ENCODE measurements at regions not wholly inside any gene's neighbourhood (a gene's known extent, or its start where the extent isn't known, plus 50 kb on each side); places are given as distances from the start of the nearest gene placed in this dataset.

DNA sequence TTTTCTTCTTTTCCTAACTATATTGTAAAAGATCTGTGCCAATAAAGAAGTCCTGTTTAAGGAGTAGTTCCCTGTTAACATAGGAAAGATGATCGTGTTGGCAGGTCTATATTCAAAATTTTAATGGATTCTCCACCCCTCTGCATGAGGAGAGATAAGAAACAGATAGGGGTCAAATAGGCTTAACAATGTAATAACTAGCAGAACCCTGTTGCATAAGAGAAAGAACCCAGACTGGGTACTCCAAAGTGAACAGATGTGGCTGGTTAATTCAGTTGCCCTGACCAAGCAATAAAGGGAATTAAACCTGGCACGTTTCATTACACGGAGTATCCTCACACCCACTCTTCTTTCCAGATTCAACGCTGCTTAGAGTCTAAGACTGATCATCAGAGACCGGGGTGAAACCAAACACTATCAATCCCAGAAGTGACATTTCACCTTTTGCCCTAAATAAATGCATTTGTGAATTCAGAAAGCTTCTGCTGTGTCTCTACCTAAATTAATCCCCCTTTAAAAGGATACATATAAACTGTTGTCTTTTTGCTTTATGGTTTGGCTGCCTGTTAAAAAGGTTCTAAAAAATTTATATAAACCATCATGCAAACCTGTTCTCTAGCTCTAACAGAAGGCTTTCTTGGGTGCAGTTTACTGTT is 1276.9 kb upstream of the WWC1 start:
- no peak overlapping the region for H3K9ac ChIP-seq
- H3K4me1 ChIP-seq: no peaks in the 10 kb centered on the region
- no peaks in the 10 kb centered on the region for H3K9me3 ChIP-seq
- no peaks in the 10 kb centered on the region for H3K36me3 ChIP-seq
- H3K4me3 ChIP-seq: no peak overlapping the region
- H4K20me1 ChIP-seq: no peaks in the 10 kb centered on the region
- no peaks in the 10 kb centered on the region for H3K27me3 ChIP-seq
- no peak overlapping the region for H3K4me2 ChIP-seq
- H3K27ac ChIP-seq: no peak overlapping the region
- TF ChIP-seq Cebpa-rat (IDR thresholded peaks at IDR 0.05): no peak

DNA sequence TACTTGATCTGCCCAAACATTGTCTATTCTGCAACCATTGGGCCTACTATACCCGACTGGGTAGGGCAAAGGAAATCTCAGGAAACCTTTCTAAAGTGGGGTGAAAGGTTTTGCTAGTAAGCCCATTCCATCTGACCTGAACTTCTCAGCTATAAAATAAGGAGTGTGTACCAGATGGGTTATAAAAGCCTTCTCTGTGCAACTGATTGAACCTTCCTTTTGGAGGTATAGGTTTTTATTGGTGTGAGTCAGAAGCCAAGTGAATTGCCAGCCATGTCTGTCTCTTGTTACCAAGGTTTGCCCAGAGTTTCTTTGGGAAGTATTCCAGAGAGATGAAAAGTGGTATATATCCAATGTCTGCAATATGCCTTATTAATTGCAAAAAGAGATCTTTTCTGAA is 1271.0 kb upstream of the WWC1 start:
- no peaks in the 10 kb centered on the region for H3K27me3 ChIP-seq
- no peak overlapping the region for H3K4me2 ChIP-seq
- H3K9me3 ChIP-seq: no peaks in the 10 kb centered on the region
- no peaks in the 10 kb centered on the region for H4K20me1 ChIP-seq
- no peak for TF ChIP-seq Cebpa-rat (IDR thresholded peaks at IDR 0.05)
- no peak overlapping the region for H3K27ac ChIP-seq
- H3K4me1 ChIP-seq: no peaks in the 10 kb centered on the region
- H3K36me3 ChIP-seq: no peaks in the 10 kb centered on the region
- no peak overlapping the region for H3K4me3 ChIP-seq
- no peak overlapping the region for H3K9ac ChIP-seq

DNA sequence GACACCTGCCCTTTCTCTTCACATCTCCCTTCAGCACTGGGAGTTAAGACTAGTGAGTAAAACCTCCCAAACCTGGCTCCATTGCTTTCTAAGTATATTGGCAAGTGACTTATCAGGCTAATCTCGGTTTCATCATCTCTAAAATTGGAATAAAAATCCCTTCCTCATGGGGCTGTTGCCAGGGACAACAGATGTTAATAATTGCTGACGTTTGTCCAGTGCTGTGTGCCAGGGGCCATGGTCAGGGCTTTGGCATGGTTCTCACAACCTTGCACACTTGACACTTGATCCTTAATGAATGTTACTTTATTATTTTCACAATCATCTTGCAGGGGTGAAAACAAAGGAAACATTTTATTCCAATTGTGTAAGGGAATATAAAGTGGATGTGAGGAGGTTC is 1262.0 kb upstream of the WWC1 start:
- H3K4me3 ChIP-seq: no peak overlapping the region
- no peak overlapping the region for H3K4me2 ChIP-seq
- H4K20me1 ChIP-seq: no peaks in the 10 kb centered on the region
- H3K9me3 ChIP-seq: no peaks in the 10 kb centered on the region
- no peak overlapping the region for H3K27ac ChIP-seq
- no peaks in the 10 kb centered on the region for H3K4me1 ChIP-seq
- no peaks in the 10 kb centered on the region for H3K27me3 ChIP-seq
- H3K36me3 ChIP-seq: no peaks in the 10 kb centered on the region
- H3K9ac ChIP-seq: no peak overlapping the region
- no peak for TF ChIP-seq Cebpa-rat (IDR thresholded peaks at IDR 0.05)

DNA sequence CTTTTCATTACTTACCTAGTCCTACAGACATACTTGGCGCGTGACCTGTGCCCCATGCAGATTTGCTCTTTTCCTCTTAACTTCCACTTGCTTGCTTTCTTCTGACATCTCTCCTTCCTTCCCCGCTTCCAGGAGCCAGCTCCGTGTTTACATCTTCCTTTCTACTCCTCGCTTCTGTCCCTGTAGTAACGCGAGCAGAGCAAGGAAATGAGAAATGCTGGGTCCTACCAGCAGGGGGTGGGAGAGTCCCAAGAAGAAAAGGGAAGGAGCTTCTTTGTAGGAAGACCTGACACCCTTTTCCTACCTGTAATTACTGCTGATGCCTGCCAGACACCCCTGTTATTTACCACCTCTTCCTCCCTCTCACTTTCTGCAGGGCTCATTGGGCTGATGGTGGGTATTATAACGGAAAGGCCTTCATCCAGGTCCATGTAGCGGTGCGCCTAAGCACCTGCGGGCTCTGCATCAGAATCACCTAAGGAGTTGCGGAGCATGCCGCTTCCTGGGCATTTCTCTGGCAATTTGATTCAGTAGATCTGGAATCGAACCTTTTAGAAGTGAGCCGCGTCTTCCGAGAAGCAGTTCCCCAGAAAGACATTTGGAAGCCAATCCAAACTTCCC is 1260.8 kb upstream of the WWC1 start:
- Histone ChIP-seq H3K4me3 (no peak overlapping the region), H3K27me3 (no peaks in the 10 kb centered on the region), H3K4me1 (no peaks in the 10 kb centered on the region), H3K4me2 (no peak overlapping the region), H3K9me3 (no peaks in the 10 kb centered on the region), H3K36me3 (no peaks in the 10 kb centered on the region), H3K9ac (no peak overlapping the region), H3K27ac (no peak overlapping the region), H4K20me1 (no peaks in the 10 kb centered on the region)
- TF ChIP-seq Cebpa-rat (IDR thresholded peaks at IDR 0.05): no peak

DNA sequence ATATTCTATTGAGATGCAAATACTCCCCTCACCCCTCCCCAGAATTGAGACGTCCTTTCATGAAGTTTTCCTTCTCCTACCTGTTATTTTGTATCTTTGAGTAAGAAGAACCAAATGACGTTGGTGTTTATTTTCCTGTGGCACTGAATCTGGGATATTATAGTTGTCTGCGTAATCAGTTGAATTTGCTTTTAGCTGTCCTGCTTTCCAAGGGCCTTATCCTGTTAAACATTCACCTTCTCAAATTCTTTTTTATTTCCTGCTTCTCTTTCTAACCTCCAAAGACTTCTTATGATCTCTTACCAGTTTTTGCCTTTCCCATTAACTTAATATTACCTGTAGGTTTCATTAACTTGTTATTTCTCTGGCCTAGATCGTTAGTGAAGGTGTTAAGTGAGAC is 1254.9 kb upstream of the WWC1 start:
- Histone ChIP-seq H3K4me1 (no peaks in the 10 kb centered on the region), H4K20me1 (no peaks in the 10 kb centered on the region), H3K36me3 (no peaks in the 10 kb centered on the region), H3K4me3 (no peak overlapping the region), H3K9ac (no peak overlapping the region), H3K27ac (no peak overlapping the region), H3K27me3 (no peaks in the 10 kb centered on the region), H3K4me2 (no peak overlapping the region), H3K9me3 (no peaks in the 10 kb centered on the region)
- TF ChIP-seq Cebpa-rat (IDR thresholded peaks at IDR 0.05): no peak

DNA sequence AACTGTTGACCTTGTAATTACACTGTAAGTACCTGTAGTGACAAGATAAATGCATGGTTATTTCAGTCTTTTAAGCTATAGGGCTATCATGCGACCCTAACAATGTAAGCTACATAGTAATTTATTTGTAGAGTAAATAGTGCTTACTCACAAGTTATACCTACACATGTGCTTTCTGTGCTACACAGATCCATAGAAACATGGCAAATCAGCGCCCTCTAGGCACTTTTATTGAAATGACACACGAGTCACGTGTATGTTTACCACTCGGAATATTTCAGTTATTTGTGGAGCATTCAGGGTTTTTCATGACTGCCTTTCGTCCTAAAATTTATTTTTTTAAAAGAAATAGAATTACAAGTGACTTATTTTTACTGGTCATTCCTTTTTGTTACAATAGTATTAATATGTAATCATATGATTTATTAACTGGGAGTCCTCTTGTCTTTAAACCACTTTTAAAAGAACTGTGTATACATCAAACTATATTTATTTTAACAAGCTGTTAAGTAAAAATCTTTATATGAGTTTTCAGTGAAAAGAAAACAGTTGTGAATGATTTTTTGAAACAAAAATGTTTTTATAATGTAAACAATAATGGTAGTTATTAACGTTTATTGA is 1242.3 kb upstream of the WWC1 start:
- Histone ChIP-seq H3K9ac (no peak overlapping the region), H3K4me2 (no peak overlapping the region), H4K20me1 (no peaks in the 10 kb centered on the region), H3K4me1 (no peaks in the 10 kb centered on the region), H3K27ac (no peak overlapping the region), H3K27me3 (no peaks in the 10 kb centered on the region), H3K4me3 (no peak overlapping the region), H3K36me3 (no peaks in the 10 kb centered on the region), H3K9me3 (no peaks in the 10 kb centered on the region)
- TF ChIP-seq Cebpa-rat (IDR thresholded peaks at IDR 0.05): no peak

DNA sequence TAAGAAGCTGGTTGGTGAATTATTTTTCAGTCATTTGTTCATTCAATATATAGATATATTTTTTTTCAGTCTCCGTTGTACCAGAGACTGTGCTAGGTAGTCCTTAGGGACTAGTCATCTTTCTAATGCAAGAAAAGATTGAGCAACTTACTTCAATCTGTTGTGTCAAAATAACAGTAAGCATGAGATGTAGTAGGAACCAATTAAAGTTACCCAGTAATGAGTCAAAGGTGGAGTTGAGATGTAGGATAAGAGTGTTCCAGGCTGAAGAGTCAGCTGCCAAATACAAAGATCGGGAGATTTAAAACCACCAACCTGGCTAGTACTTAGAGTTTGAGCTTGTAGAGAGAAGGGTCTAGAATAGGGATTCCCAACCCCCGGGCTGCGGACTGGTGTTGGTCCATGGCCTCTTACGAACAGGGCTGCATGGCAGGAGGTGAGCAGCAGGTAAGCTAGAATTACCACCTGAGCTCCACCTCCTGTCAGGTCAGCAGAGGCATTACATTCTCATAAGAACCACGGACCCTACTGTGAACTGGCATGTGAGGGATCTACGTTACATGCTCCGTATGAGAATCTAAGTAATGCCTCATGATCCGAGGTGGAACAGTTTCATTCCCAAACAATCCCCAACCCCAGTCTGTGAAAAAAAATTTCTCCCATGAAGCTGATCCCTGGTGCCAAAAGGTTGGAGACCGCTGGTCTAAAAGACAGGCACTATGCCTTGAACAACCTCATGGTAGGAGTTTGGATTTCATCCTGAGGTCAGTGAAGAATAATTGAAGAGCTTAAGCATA is 1241.5 kb upstream of the WWC1 start:
- Histone ChIP-seq H3K27me3 (no peaks in the 10 kb centered on the region), H3K4me1 (no peaks in the 10 kb centered on the region), H4K20me1 (no peaks in the 10 kb centered on the region), H3K9ac (no peak overlapping the region), H3K36me3 (no peaks in the 10 kb centered on the region), H3K9me3 (no peaks in the 10 kb centered on the region), H3K4me2 (no peak overlapping the region), H3K4me3 (no peak overlapping the region), H3K27ac (no peak overlapping the region)
- no peak for TF ChIP-seq Cebpa-rat (IDR thresholded peaks at IDR 0.05)

DNA sequence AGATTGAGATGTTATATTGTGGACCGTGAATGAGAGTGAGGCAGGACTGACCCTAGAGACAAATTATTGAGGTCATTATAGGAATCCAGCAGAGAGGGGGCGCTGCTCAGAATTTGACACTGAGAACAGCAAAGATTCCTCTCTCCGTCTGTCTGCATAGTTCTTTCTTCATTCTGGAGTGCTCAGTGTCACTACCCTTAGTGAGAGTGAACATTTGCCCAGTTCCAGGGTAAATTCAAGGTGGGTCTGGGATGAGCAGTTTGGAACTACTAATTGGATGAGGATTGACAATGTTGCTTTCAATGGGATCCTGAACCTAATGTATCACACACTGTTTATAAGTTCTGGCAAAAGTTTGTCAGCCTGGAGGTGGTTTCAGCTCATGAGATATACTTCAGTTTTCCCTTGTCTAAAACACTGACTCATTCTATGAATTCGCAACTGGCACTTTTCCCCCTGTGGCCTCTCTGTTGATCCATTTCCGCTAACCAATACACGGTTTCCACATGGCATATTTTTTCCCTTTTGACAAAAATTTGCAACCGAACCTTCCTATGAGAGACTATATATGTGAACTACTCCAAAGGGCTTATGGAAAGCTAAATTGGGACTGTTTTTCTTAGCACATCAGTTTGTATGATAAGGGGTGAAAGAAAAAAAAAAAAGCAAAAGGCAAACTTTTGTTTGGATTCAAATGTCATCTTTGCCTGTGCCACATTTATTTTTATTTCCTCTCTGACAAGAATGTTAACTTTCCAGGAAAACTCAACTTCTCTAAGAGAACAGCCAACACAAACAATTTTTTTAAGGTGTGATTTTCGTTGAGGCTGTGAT is 1240.7 kb upstream of the WWC1 start:
- no peak overlapping the region for H3K4me2 ChIP-seq
- no peaks in the 10 kb centered on the region for H3K36me3 ChIP-seq
- H3K27ac ChIP-seq: no peak overlapping the region
- H3K27me3 ChIP-seq: no peaks in the 10 kb centered on the region
- no peaks in the 10 kb centered on the region for H3K9me3 ChIP-seq
- no peak for TF ChIP-seq Cebpa-rat (IDR thresholded peaks at IDR 0.05)
- no peaks in the 10 kb centered on the region for H3K4me1 ChIP-seq
- H3K9ac ChIP-seq: no peak overlapping the region
- H3K4me3 ChIP-seq: no peak overlapping the region
- no peaks in the 10 kb centered on the region for H4K20me1 ChIP-seq

DNA sequence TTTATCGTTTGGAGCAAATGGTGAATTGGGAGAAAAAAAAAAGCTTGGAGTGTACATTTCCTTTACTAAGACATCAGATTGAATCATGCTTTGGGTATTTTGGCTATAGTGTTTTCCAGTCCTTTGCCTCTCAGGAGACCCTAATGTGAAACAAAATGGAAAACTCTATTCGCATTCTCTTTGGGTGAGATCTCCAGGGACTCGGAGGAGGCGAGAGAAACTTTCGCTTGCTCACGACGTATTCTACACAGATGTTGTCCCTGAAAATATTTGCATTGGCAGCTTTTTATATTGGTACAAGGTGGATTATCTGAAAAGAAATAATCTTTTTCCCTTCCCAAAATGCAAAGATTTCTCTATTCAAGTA is 1240.1 kb upstream of the WWC1 start:
- no peaks in the 10 kb centered on the region for H3K27me3 ChIP-seq
- no peaks in the 10 kb centered on the region for H3K36me3 ChIP-seq
- no peak overlapping the region for H3K4me3 ChIP-seq
- H3K4me2 ChIP-seq: no peak overlapping the region
- no peaks in the 10 kb centered on the region for H3K4me1 ChIP-seq
- no peak for TF ChIP-seq Cebpa-rat (IDR thresholded peaks at IDR 0.05)
- H3K27ac ChIP-seq: no peak overlapping the region
- no peaks in the 10 kb centered on the region for H4K20me1 ChIP-seq
- H3K9me3 ChIP-seq: no peaks in the 10 kb centered on the region
- H3K9ac ChIP-seq: no peak overlapping the region
